CD14-positive monocyte (primary cell): ENCODE measurements at regions not wholly inside any gene's neighbourhood (a gene's known extent, or its start where the extent isn't known, plus 50 kb on each side); places are given as distances from the start of the nearest gene placed in this dataset.

Experiments used
- DNase-seq, 3 donors: peaks; one replicate each; pipeline ENCODE4 v3.0.0-alpha.2; 2011 to 2022
- H2AFZ ChIP-seq: 2 replicates; pipeline ENCODE4 v1.6.0; 2012; ENCODE audit warnings: mild to moderate bottlenecking, low read depth, low read length, inconsistent platforms; ENCODE audit not compliant: insufficient read depth, poor library complexity, severe bottlenecking
- H3K27ac ChIP-seq, 2 donors: 1 replicate in 1 of 2; 2 replicates in 1 of 2; pipeline ENCODE4 v1.5.1; 2012 to 2013; ENCODE audit warnings: low read length in 2 of 2, control low read depth in 1 of 2, inconsistent platforms in 1 of 2, low read depth in 1 of 2, mild to moderate bottlenecking in 1 of 2
- H3K27me3 ChIP-seq, 2 donors: one replicate each; pipeline versions ENCODE4 v1.6.0 to v1.6.1; 2011 to 2013; ENCODE audit warnings: low read length in 2 of 2; ENCODE audit not compliant: control insufficient read depth in 2 of 2, insufficient read depth in 2 of 2
- H3K36me3 ChIP-seq, 2 donors: replicated peaks in 1 of 2; 1 replicate in 1 of 2; 2 replicates in 1 of 2; pipeline versions ENCODE4 v1.5.1 to v1.6.1; 2012 to 2013; ENCODE audit warnings: low read length in 2 of 2, control low read depth in 1 of 2, inconsistent platforms in 1 of 2, mild to moderate bottlenecking in 1 of 2; ENCODE audit not compliant: insufficient read depth in 2 of 2, control insufficient read depth in 1 of 2
- H3K4me1 ChIP-seq, 2 donors: 1 replicate in 1 of 2; 2 replicates in 1 of 2; pipeline versions ENCODE4 v1.5.1 to v1.6.1; 2012 to 2013; ENCODE audit warnings: low read length in 2 of 2, control low read depth in 1 of 2, inconsistent platforms in 1 of 2, mild to moderate bottlenecking in 1 of 2, moderate library complexity in 1 of 2; ENCODE audit not compliant: insufficient read depth in 2 of 2, control insufficient read depth in 1 of 2
- H3K4me2 ChIP-seq: replicated peaks from 2 replicates; pipeline ENCODE3; 2012; ENCODE audit warnings: low read length, moderate library complexity, mild to moderate bottlenecking; ENCODE audit not compliant: poor library complexity, severe bottlenecking; ENCODE audit errors: extremely low read depth
- H3K4me3 ChIP-seq, 3 experiments: fragments of 200-600 bp in 1 of 3; sonication (generic) in 1 of 3; replicated peaks in 1 of 3; 1 replicate in 2 of 3; 2 replicates in 1 of 3; pipeline ENCODE4 v1.5.1; 2011 to 2013; ENCODE audit warnings: low read length in 3 of 3, mild to moderate bottlenecking in 3 of 3, control low read depth in 2 of 3, low read depth in 2 of 3, inconsistent platforms in 1 of 3, moderate library complexity in 1 of 3
- H3K79me2 ChIP-seq: 2 replicates; pipeline ENCODE4 v1.6.0; 2012; ENCODE audit warnings: mild to moderate bottlenecking, control low read depth, inconsistent platforms, low read length, moderate library complexity; ENCODE audit not compliant: insufficient read depth
- H3K9ac ChIP-seq: 2 replicates; pipeline ENCODE4 v1.6.0; 2017; ENCODE audit warnings: low read length, mild to moderate bottlenecking; ENCODE audit not compliant: insufficient read depth, poor library complexity, severe bottlenecking
- H3K9me3 ChIP-seq, 2 donors: replicated peaks in 1 of 2; 1 replicate in 1 of 2; 2 replicates in 1 of 2; pipeline versions ENCODE4 v1.5.1 to v1.6.1; 2012 to 2013; ENCODE audit warnings: low read length in 2 of 2, control low read depth in 1 of 2; ENCODE audit not compliant: control insufficient read depth in 1 of 2, insufficient read depth in 1 of 2
- H4K20me1 ChIP-seq: 2 replicates; pipeline ENCODE4 v1.6.0; 2012; ENCODE audit warnings: mild to moderate bottlenecking, low read length, control low read depth, moderate library complexity; ENCODE audit not compliant: insufficient read depth
- H3K27ac Mint-ChIP-seq, 7 donors: one replicate each; pipeline ENCODE4 v1.8.0; 2020; ENCODE audit warnings: mild to moderate bottlenecking in 7 of 7, mixed read lengths in 7 of 7, moderate library complexity in 6 of 7, inconsistent platforms in 2 of 7
- H3K27me3 Mint-ChIP-seq, 3 donors: one replicate each; pipeline ENCODE4 v1.8.0; 2021 to 2022; ENCODE audit warnings: low read depth in 3 of 3, mild to moderate bottlenecking in 3 of 3, mixed read lengths in 3 of 3, moderate library complexity in 3 of 3, inconsistent platforms in 1 of 3
- H3K36me3 Mint-ChIP-seq, 2 donors: one replicate each; pipeline ENCODE4 v1.8.0; 2020; ENCODE audit warnings: mixed read lengths in 2 of 2, inconsistent platforms in 1 of 2, mild to moderate bottlenecking in 1 of 2
- H3K4me1 Mint-ChIP-seq: one replicate; pipeline ENCODE4 v1.8.0; 2020; ENCODE audit warnings: mild to moderate bottlenecking, mixed read lengths
- H3K4me3 Mint-ChIP-seq, 2 donors: one replicate each; pipeline ENCODE4 v1.8.0; 2020; ENCODE audit warnings: mild to moderate bottlenecking in 2 of 2, mixed read lengths in 2 of 2, moderate library complexity in 1 of 2
- H3K9me3 Mint-ChIP-seq, 7 donors: one replicate each; pipeline ENCODE4 v1.8.0; 2020 to 2022; ENCODE audit warnings: mixed read lengths in 7 of 7, mild to moderate bottlenecking in 6 of 7, moderate library complexity in 6 of 7, inconsistent platforms in 2 of 7
- CTCF ChIP-seq: fragments of 200-600 bp; IDR thresholded peaks from one replicate; pipeline ENCODE4 v1.8.0; 2022; ENCODE audit warnings: antibody characterized with exemption, mild to moderate bottlenecking
- WGBS: methylation state at CpG from one replicate; pipeline ENCODE4 v1.1.5; 2013; ENCODE audit warnings: missing lambda C conversion rate; ENCODE audit not compliant: insufficient coverage; 5-methylcytosine and 5-hydroxymethylcytosine counted together
- intact Hi-C, 2 donors: fragments of 100-400 bp; cut with micrococcal nuclease; formaldehyde crosslinking; loops; one replicate each; pipeline versions ENCODE4 v1.15.0 to v1.15.1; 2023

- WGBS = 91% methylated on average over 5 of the region's 7 CpGs
Measured at GRCh38 chr7:77484785-77485184, 52.3 kb upstream of the PTPN12 start.

GRCh38 chr7:77482015-77482414 is 55.1 kb upstream of the PTPN12 start:
- Histone ChIP-seq H3K9me3 (peaks cover 0 to 3% of the 10 kb centered on the region in 2 donors), H3K4me3 (no peak overlapping the region), H4K20me1 (no peaks in the 10 kb centered on the region), H3K4me1 (peaks cover 31 to 32% of the 10 kb centered on the region in 2 donors), H3K27ac (peak overlapping the region in 1 of 2 donors; percentile 68), H3K36me3 (no peaks in the 10 kb centered on the region), H3K79me2 (no peaks in the 10 kb centered on the region), H3K9ac (no peak overlapping the region), H2AFZ (no peak overlapping the region), H3K27me3 (no peaks in the 10 kb centered on the region), H3K4me2 (no peak overlapping the region)
- no peak for TF ChIP-seq CTCF
- intact Hi-C loops = no loop called here
- Mint-ChIP-seq H3K27me3 (no peaks in the 10 kb centered on the region), H3K36me3 (no peaks in the 10 kb centered on the region), H3K4me3 (no peak overlapping the region), H3K27ac (peak overlapping the region; percentile 71 to 95 (median 90)), H3K4me1 (peaks cover 21% of the 10 kb centered on the region), H3K9me3 (peaks cover 0 to 6% (median 0%) of the 10 kb centered on the region in 7 donors)
- DNase-seq = peak; percentile 63 to 93 (median 88)
- no CpG with 5 or more reads among the region's 3 CpGs for WGBS

More at GRCh38 chr7:77484785-77485184, 52.3 kb upstream of the PTPN12 start:
- Histone ChIP-seq H3K4me1 (peaks cover 25 to 26% of the 10 kb centered on the region in 2 donors), H3K4me2 (no peak overlapping the region), H4K20me1 (no peaks in the 10 kb centered on the region), H3K9ac (no peak overlapping the region), H3K27me3 (no peaks in the 10 kb centered on the region), H2AFZ (no peak overlapping the region), H3K27ac (no peak overlapping the region), H3K79me2 (no peaks in the 10 kb centered on the region), H3K36me3 (no peaks in the 10 kb centered on the region), H3K9me3 (peaks cover 0 to 3% of the 10 kb centered on the region in 2 donors), H3K4me3 (no peak overlapping the region)
- no peaks in the 10 kb centered on the region for H3K36me3 Mint-ChIP-seq
- no peak overlapping the region for H3K4me3 Mint-ChIP-seq
- TF ChIP-seq CTCF = no peak
- DNase-seq = no peak
- H3K27ac Mint-ChIP-seq = no peak overlapping the region
- H3K9me3 Mint-ChIP-seq = peaks cover 0 to 8% (median 0%) of the 10 kb centered on the region in 7 donors
- peaks cover 16% of the 10 kb centered on the region for H3K4me1 Mint-ChIP-seq
- intact Hi-C loops = no loop called here
- H3K27me3 Mint-ChIP-seq = peaks cover 0 to 2% (median 0%) of the 10 kb centered on the region in 3 donors
